IPS-11a (cell line): ENCODE measurements at regions not wholly inside any gene's neighbourhood (a gene's known extent, or its start where the extent isn't known, plus 50 kb on each side); places are given as distances from the start of the nearest gene placed in this dataset.

ENCODE experiments used
- H3K4me3 ChIP-seq: one replicate; pipeline ENCODE4 v1.5.1; 2013; ENCODE audit warnings: low read depth, low read length, control low read depth

DNA sequence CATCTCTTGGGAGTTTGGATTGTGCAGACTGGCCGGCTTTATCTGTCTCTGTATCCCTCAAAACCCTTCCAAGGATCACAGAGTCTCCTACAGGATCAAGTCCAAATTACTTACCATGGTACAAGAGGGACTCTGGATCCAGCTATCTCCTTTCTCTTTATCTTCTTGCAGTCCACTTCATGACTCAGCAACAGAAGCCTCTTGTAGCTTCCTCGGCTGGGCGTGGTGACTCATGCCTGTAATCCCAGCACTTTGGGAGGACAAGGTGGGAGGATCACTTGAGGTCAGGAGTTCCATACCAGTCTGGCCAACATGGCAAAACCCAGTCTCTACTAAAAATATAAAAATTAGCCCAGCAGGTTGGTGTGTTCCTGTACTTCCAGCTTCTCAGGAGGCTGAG lies 189.7 kb downstream of the BCAT1 start:
- H3K4me3 ChIP-seq = no peak overlapping the region

DNA sequence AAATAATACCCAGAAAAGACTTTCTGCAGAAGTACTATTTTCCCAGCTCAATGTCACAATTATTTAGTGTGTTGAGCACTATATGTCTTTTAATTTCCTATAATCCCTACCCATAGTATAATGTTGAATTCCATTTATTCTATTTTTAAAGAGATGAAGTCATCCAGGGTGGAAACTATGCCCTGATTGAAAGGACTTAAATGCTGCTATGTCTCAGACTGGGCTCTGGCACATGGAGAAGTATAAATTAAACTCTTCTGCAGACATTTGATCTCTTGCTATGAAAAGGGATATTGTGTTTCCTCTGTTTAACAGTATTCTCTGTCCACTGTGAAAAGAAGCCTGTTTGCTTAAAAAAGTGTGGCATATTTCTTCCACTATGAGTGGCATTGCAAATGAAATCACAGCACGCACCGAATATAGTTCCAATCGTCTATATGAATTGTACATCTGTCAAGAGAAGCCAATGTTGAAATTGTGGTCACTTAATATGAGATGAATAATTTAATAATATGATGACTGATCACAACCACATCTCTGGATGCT lies 192.3 kb downstream of the BCAT1 start:
- no peak overlapping the region for H3K4me3 ChIP-seq

DNA sequence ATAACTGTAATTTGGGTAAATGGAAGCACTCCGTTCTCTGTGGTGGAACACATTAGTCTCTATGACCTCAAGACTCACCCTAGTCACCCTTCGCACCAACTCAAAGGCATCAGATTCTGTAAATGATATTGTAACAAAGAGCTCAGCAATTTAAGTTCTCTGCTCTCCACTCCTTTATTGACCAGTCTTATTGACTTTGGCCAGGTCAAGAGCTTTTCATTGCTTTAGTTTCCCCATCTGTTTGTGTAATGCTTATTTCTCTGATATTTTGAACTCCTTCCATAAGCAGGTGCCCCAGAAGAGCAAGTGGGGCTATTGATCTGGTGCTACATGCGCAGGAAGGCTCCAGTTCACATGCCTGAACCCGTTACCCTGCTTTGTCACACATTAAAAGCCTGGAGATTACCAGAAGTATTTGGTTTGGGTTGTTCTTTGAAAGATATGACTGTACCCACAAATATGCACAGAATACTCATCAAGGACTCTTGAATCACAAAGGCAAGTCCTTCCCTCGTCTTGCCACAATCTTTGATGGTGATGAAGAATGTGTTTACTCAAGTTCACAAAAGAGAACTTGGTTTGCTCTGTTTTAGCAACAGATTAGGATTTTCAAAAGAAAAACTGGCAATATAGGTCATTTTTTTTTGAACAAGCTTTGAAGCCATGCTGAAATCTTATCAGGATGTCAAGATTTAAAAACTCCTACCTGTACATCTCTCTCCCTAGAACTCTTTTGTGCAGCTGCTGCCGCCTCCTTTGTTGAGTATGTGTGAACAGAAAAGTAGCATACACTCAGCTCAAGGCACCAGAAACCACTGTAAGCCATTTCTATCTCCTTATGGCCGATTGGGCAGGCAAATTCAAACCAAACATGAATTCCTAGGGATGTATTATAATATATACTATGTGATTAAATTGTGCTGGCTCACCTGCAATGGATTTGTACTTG lies 193.9 kb downstream of the BCAT1 start:
- no peak overlapping the region for H3K4me3 ChIP-seq

DNA sequence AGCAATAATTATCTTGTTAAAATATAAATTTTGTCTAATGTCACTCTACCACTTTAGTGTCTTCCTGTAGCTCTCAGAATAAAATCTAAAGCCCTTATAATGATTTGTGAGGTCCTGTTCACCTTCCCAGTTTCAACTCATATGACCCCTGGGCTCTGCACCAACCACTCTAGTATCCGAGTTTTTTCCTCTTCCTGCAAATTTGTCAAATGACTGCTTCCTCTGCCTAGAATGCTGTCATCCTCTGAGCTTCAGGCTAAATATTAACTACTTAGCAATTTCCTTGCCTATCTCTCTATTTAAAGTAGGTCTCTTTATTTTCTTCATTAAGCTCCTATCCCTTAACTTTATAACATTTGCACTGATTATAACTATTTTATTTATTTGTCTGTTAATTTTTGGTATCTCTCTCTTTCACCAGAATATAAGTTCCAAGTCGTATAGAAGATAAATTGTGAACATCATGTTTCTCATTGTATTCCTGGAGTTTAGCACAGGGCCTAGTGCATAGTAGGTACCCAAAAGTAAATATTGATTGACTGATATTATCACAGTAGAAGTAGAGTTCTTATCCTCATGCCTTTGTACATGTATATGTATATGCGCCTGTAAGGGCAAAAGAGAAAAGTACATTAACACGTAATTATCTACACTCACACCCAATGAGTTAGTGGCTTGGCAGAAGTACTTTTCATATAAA lies 196.0 kb downstream of the BCAT1 start:
- no peak overlapping the region for H3K4me3 ChIP-seq

DNA sequence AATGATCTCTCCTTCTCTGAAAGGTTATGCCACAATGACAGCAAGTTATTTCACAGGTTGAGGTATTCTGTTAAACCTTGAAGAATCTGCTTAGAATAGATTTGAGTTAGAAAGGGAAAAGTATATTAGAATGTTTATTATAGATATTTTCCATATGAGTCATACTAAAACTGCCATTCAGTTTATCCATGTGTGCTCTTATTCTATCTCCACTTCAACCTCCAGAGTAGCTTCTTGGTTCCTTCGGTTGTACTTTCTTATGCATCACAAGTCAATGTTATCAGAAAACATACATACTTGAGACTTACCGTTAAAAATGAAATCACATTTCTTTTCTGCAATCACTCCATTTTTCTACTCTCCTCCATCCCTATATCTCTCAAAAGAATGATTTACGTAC lies 197.7 kb downstream of the BCAT1 start:
- no peak overlapping the region for H3K4me3 ChIP-seq

DNA sequence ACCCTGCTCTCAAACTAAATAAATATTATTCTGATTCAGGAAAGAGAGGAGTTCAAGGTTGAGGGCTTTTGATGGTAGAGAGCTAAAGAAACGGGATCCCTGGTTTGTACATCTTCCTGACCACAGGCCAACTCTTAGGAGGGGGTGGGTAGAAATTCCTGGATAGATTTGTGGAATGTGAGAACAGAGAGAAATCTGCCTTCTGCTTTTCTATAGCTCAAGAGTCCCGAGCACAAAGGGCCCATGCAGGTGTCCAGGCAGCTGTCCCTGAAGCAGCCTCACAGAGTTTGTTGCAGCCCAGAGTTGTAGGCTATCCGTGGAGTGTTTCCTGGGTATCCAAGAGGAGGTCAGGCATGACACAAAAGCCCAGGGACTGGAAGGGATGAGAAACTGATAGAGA lies 198.6 kb downstream of the BCAT1 start:
- no peak overlapping the region for H3K4me3 ChIP-seq

DNA sequence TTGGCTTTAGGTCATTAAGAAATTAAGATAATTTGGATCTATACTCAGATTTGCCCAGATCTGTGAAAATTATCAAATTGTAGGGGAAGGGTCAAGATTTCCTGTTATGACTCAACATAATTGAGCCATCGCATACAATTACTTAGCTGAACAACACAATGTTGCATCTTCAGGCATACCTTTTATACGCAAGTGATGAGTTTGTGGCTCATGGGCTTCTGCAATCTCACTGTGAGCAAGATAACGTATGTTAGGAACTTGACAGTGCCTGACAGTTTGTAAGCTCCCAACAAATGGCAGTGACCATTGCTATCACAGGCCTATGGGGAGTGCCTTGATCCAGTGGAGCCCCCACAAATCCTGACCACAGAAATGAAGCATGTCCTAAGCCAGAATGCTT lies 199.7 kb downstream of the BCAT1 start:
- no peak overlapping the region for H3K4me3 ChIP-seq

DNA sequence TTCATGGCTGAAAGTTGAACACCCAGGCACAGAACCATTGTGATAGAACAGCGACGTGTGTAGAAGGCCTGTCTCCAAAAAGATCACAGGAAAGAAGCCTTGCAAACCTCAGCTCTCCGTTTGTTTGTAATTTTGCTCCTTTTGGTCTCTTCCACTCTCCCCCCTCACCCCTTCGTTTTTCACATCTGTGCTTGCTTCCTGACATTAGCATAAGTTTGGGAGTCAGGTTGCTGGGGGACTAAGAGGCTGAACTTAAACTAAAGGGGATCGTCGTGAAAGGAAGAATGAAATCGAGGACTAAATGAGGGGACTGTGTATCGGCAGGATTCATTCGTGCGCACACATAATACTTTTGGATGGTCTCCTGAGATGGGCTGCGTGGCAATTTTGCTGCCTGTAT lies 200.6 kb downstream of the BCAT1 start:
- H3K4me3 ChIP-seq = no peak overlapping the region

DNA sequence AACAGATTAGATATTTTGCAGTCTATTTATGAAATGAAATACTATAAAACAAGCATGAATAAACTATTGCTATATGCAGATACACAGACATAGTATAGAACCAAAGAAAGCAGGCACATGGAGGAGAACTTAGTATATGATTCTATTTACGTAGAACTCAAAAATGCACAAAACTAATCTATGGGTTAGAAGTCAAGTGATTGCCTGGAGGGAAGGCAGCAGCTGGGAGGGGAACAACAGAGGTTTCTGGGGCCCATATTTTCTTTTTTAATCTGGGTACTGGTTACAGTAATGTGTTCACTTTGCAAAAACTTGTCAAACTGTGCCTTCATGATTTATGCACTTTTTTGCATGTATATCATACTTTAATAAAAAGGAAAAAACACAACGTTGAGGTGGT lies 202.0 kb downstream of the BCAT1 start:
- no peak overlapping the region for H3K4me3 ChIP-seq

DNA sequence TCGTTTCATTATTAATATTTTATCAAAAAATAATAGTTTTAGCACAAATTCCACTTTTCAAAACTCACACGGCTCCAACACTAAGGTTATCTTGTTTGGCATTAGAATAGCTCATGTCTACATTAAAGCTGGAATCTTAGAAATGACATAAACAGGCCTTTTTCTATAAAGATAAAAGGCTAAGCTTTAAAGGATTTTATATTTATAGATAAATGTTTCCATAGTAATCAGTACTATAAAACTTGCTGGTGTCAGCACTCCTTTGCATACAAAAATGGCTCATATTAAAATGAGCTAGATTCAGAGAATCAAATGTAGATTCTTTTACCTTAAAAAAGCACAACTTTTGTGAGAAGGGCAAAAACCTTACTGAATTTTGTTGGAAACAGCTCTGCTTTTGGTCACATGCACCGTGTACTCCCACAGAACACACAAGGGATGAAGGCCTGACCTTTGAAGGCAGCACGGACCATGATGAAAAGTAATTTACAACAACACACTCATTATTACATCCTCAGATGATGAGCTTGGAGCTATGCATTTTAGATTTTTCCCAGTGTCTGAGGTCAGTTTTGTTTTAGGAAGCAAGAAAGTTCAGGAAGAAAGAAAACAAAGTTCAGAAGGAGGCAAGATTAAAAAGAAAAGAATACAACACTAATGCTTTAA lies 202.8 kb downstream of the BCAT1 start:
- no peak overlapping the region for H3K4me3 ChIP-seq

DNA sequence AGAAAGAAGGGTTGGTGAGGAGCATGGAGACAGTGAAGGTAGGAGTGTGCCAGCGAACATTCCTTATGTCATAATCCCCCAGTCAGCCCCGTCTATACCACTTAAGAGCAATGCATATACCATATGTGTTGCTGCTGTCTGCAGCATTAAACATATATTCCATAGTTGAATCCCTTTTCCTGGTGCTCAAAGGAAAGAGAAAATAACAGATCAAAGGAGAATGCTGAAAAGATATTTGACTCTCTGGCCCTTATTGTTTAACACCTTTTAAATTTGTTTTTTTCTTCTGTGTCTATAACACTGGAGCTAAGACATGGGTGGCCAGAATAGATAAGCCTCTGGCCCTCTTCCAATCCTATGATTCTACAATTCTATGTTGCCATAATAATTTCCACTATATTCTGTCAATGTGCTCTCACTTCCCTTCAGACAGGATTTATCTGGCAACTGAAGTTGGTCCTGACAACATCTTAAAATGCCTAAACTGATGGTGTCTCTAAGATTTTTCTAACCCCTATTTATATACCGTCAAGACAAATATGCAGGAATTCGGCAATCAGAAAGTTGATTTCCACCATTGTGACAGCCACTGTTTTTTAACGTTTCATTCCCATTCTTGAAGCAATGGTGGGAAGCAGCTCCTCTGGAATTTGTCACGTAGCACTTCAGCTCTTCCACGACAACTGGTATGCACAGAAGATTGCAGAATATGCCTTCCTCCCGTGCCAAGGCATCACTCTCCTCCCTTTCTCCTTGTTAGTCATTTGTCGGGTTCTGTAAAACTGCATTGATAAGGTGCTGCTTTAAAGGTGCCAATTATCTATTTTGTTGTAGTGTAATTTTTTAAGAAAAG lies 204.7 kb downstream of the BCAT1 start:
- no peak overlapping the region for H3K4me3 ChIP-seq

DNA sequence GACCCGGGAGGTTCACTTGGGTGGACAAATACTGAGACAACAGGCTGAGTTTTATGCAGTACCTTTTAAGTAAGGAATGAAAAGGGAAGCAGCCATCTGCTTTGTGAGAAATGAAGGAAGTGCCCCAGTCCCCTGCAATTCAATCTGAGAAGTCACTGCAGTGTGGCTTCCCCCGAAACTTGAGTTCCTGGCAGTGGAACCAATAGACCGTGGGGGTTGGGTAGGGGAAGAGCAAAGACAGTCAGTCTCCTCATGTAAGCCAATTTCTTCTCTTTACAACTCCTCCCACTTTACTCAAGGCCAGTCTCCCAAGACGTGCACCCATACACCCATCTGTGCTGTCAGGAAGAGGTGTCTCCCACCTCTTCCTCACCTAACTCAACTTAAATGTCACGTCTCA lies 206.5 kb downstream of the BCAT1 start:
- H3K4me3 ChIP-seq = no peak overlapping the region

DNA sequence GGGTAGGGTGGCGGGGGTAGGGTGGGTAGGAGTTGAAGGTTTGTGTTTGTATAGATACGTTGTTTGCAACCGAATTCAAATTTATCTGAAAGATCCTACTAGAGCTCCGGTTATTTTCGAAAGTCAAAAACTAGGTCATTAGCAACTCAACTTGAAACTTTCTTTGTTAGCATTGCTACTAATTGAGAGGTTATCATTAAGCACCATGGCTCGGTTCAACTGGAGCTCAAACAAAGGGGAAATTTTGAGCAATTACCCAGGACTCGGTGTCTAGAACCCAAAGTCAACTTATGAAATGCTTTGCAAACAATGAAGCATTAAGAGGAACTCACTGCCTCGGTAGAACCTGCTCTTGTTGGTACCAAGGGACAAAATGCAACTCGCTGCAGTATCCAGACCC lies 207.7 kb downstream of the BCAT1 start:
- no peak overlapping the region for H3K4me3 ChIP-seq

DNA sequence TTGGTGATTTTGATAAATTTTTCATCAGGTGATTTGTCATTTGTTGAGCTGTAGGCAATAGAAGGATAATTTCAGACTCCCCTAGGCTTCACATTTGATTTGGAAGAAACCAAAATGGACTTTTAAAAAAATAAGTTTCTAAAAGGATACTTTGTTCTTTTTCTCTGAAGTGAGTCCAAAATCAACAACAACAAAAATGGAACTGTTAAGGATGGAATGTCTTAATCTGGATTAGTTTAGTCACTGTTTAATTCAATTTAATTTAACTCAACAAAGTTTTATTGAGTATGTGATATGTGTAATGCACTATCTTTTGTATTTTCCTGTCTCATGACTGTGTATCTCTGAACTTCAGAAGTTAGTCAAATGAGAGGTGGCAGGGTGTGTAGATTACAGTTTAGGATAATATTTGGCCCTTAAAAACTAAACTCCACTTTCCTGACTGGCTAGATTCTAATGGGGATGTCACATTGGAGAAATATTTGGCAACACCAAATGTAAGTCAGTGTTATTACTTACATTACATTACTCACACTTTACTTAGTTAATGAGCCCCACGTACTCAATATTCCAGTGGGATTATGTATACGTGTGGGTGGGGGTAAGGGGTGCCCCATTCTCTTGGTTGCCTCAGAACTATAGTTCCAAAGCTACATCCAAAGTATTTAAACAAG lies 209.7 kb downstream of the BCAT1 start:
- H3K4me3 ChIP-seq = no peak overlapping the region

DNA sequence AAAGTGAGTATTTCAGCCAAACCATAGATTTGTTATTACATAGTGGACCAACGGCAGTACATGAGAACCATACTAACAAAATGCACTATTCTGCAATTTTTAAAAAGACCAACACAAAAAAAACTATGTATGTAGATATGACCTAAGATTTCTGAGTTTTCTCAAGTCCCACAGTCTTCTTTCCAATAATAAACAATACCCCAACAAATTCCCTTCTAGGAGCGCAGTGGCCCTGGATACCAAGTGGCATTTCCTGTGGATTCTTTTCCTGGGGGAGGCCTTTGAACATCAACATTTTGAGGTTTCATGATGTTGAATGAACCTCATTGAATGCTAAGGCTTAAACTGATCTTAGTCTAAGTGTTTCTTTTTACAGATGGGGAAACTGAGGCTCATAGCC lies 210.5 kb downstream of the BCAT1 start:
- H3K4me3 ChIP-seq = no peak overlapping the region

DNA sequence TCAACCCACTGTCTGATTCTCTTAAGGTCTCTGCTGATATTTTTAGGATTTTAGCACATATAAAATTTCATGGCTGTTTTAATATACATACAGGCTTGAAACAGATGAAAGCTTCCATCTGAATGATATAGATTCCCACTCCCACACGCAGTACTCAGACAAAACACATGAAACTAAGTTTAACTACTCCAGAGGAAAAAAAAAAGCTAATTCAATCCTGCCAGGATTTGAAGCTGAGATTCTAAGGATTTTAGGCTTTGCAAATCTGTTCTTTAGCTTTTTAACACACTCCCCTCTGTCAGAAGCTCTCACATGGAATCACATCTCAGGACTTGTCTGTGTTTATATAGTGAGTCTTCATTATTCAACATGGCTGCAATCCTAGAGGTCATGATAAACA lies 217.3 kb downstream of the BCAT1 start:
- no peak overlapping the region for H3K4me3 ChIP-seq

DNA sequence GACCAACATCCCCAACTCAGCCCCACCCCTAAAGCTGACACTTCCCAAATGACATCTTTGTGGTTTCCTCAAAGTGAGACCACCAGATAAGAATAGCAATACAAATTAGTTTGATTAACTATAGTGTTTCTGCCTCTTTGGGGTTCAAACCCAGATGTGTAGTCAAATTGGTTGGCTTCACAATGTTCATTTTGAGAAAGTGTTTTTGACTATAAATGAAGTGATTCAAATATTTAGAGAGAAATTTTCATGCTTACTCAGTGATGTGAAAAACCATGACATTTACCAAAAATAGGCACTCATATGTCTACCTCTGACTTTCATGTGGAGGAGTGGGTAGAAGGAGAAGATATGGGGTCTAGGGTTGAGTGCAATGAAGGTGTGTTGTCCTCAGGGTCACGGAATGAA lies 218.4 kb downstream of the BCAT1 start:
- H3K4me3 ChIP-seq = no peak overlapping the region

DNA sequence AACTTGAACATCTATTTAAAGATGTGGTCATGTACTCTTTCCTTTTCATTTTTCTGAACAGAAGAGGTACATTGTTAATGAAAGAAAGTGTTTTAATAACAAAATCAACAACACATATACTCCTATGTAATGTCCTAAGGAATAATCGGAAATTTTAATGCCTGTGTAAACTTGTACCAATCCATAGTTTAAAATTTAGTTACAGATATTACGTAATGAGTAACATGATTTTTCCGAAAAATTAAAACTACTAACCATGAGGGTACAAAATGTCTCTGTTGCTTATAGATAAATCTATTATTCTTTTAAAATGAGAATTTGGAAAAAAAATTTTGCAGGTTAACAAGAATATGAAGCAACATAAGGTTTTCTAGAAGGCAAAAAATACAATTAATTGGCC lies 220.1 kb downstream of the BCAT1 start:
- H3K4me3 ChIP-seq = no peak overlapping the region

DNA sequence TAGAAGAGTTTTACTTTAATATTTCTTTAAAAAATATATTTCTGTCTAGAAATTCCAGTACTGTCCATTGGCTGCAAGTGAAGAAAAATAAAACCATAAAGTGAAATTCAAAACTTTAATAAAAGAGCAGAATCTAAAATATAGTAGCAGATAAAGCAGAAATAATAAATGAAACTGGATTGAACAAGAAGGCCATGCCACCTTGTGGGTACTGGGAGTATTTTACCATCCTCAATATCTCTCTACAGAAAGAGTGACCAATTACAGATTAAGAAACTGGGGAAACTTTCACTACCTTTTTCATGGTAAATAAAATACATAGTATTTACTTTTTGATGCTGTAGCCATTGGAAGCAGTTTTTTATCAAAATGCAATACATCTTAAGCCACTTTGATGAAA lies 220.5 kb downstream of the BCAT1 start:
- H3K4me3 ChIP-seq = no peak overlapping the region

DNA sequence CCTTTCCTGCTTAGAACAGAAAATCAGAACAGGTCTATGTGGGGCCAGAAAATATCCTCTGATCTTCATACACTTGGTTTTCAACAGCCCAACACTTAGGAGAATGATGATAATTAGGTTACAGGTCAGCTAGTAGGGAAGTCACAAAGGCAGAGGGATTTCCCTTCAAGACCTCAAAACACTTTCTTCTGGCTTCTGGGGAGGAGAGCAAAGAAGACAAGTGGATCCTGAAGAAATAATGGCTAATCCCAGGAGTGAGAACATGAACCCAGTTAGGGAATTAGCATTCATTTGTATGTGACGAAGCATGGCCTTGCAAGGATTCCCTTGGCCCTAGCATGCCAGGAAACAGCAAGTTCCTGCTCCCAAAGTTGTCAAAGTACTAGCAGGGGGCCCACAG lies 223.3 kb downstream of the BCAT1 start:
- no peak overlapping the region for H3K4me3 ChIP-seq
